Left lung (tissue), 4 donors: ENCODE measurements at regions not wholly inside any gene's neighbourhood (a gene's known extent, or its start where the extent isn't known, plus 50 kb on each side); places are given as distances from the start of the nearest gene placed in this dataset.
A peak's percentile ranks its signal among the peaks of the same experiment; 100 is the strongest.

Experiments used
- ATAC-seq: fragments of 200-7000 bp; cut with Tn5 transposase; one replicate; pipeline ENCODE4 v1.9.1; 2020; ENCODE audit warnings: moderate library complexity
- DNase-seq, 4 donors: peaks; one replicate each; pipeline ENCODE4 v3.0.0-alpha.2; 2013 to 2020
- H3K27ac ChIP-seq, 2 donors: fragments of 200-600 bp; sonication (generic) in 1 of 2; one replicate each; pipeline versions ENCODE4 v1.5.0 to v1.8.0; 2020 to 2021
- H3K27me3 ChIP-seq, 2 donors: fragments of 200-600 bp; sonication (generic) in 1 of 2; one replicate each; pipeline versions ENCODE4 v1.5.0 to v1.8.0; 2020 to 2021
- H3K36me3 ChIP-seq, 2 donors: fragments of 200-600 bp; sonication (generic) in 1 of 2; one replicate each; pipeline versions ENCODE4 v1.5.0 to v1.8.0; 2020 to 2021
- H3K4me1 ChIP-seq, 2 donors: fragments of 200-600 bp; one replicate each; pipeline ENCODE4 v1.8.0; 2021
- H3K4me3 ChIP-seq, 2 donors: fragments of 200-600 bp; sonication (generic) in 1 of 2; one replicate each; pipeline versions ENCODE4 v1.5.0 to v1.8.0; 2020 to 2021; ENCODE audit warnings: mild to moderate bottlenecking in 1 of 2
- H3K9me3 ChIP-seq, 2 donors: fragments of 200-600 bp; sonication (generic) in 1 of 2; one replicate each; pipeline versions ENCODE4 v1.5.0 to v1.8.0; 2020 to 2021
- CTCF ChIP-seq, 2 donors: fragments of 200-600 bp; sonication (generic) in 1 of 2; IDR thresholded peaks; one replicate each; pipeline versions ENCODE4 v1.5.0 to v1.8.0; 2021; ENCODE audit warnings: antibody characterized with exemption in 2 of 2
- intact Hi-C, 2 donors: fragments of 100-400 bp; cut with DNase I; formaldehyde crosslinking; loops; one replicate each; pipeline versions ENCODE4 v1.11.2 to v1.14.2; 2022
- donor health status: DM: no; HTN: yes; CAD: no.
- donor health status: DM: no; HTN: no; CAD: no.

- H3K27ac ChIP-seq: peak overlapping the region in 1 of 2 donors; percentile 80
- intact Hi-C loops: no loop called here
- peaks cover 9 to 10% of the 10 kb centered on the region in 2 donors for H3K4me1 ChIP-seq
- DNase-seq (no peak), ATAC-seq (no peak)
- no peaks in the 10 kb centered on the region for H3K36me3 ChIP-seq
- no peak for TF ChIP-seq CTCF (IDR thresholded peaks at IDR 0.05)
- H3K9me3 ChIP-seq: no peaks in the 10 kb centered on the region
- H3K4me3 ChIP-seq: no peak overlapping the region
- no peaks in the 10 kb centered on the region for H3K27me3 ChIP-seq
Measured at GRCh38 chr12:24228371-24228770, 278.9 kb upstream of the SOX5 start.

GRCh38 chr12:24227551-24227950, 278.1 kb upstream of the SOX5 start:
- H3K9me3 ChIP-seq: no peaks in the 10 kb centered on the region
- no peaks in the 10 kb centered on the region for H3K27me3 ChIP-seq
- H3K4me1 ChIP-seq: peaks cover 9 to 10% of the 10 kb centered on the region in 2 donors
- intact Hi-C loops: no loop called here
- TF ChIP-seq CTCF (IDR thresholded peaks at IDR 0.05): no peak
- peak overlapping the region in 1 of 2 donors; percentile 80 for H3K27ac ChIP-seq
- H3K4me3 ChIP-seq: no peak overlapping the region
- DNase-seq (no peak), ATAC-seq (no peak)
- H3K36me3 ChIP-seq: no peaks in the 10 kb centered on the region

DNA sequence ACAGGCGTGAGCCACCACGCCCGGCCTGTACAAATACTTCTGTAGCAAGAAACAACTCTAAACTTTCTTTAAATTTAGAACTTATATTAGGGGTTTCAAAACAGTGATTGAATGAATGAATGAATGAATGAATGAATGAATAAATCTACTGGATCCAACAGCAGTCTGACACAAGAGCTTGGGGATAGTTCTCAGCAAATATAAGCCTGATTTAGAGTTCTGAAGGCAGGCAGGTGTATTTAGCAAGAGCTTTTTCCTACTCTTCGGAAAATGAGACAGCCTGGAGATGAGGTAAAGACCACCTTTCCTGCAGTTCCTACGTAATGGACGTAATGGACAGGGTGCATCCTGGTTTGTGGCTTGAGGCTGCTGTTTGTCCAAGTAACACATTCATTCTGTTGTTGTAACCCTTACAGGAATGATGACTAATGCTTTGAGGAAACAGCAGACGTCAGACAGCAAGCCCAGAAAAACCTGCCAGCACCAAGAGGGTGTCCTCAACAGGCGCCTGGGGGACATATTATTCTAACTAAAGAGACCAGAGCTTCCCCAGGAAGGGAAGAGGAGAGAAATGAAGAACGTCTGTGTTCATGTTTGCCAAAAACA, 277.4 kb upstream of the SOX5 start:
- intact Hi-C loops: no loop called here
- H3K36me3 ChIP-seq: no peaks in the 10 kb centered on the region
- DNase-seq: peak in 1 of 4 donors; percentile 44
- no peaks in the 10 kb centered on the region for H3K27me3 ChIP-seq
- H3K9me3 ChIP-seq: no peaks in the 10 kb centered on the region
- peak; percentile 89 for ATAC-seq
- peak overlapping the region in 1 of 2 donors; percentile 80 for H3K27ac ChIP-seq
- H3K4me1 ChIP-seq: peaks cover 9 to 10% of the 10 kb centered on the region in 2 donors
- no peak overlapping the region for H3K4me3 ChIP-seq
- no peak for TF ChIP-seq CTCF (IDR thresholded peaks at IDR 0.05)

- Histone ChIP-seq H3K27me3 (no peaks in the 10 kb centered on the region), H3K4me1 (peaks cover 9 to 10% of the 10 kb centered on the region in 2 donors), H3K9me3 (no peaks in the 10 kb centered on the region), H3K36me3 (no peaks in the 10 kb centered on the region), H3K27ac (no peak overlapping the region), H3K4me3 (no peak overlapping the region)
- no peak for ATAC-seq
- intact Hi-C loops: no loop called here
- DNase-seq: no peak
- no peak for TF ChIP-seq CTCF (IDR thresholded peaks at IDR 0.05)
Measured at GRCh38 chr12:24224401-24224800, 274.9 kb upstream of the SOX5 start.

- DNase-seq (no peak), ATAC-seq (no peak)
- intact Hi-C loops: no loop called here
- Histone ChIP-seq H3K36me3 (no peaks in the 10 kb centered on the region), H3K9me3 (no peaks in the 10 kb centered on the region), H3K27ac (no peak overlapping the region), H3K4me1 (peaks cover 9 to 10% of the 10 kb centered on the region in 2 donors), H3K27me3 (no peaks in the 10 kb centered on the region), H3K4me3 (no peak overlapping the region)
- TF ChIP-seq CTCF (IDR thresholded peaks at IDR 0.05): no peak
Measured at GRCh38 chr12:24223926-24224325, 274.5 kb upstream of the SOX5 start.
